Stimulated activated memory B cell treated with anti-CD40 and anti-IgM and Interleukin-4, amounts not matched to agents 10 μg/mL and 1 μg/mL and 100 μg/mL, for 72 hours (primary cell): ENCODE measurements at regions not wholly inside any gene's neighbourhood (a gene's known extent, or its start where the extent isn't known, plus 50 kb on each side); places are given as distances from the start of the nearest gene placed in this dataset.

ENCODE experiments used
- ATAC-seq: fragments of 150-1000 bp; cut with Tn5 transposase; 2 replicates; pipeline ENCODE4 v1.10.0; 2021
- H3K27ac Mint-ChIP-seq: one replicate; pipeline ENCODE4 v1.8.0; 2022; ENCODE audit warnings: mild to moderate bottlenecking, mixed read lengths
- H3K27me3 Mint-ChIP-seq: one replicate; pipeline ENCODE4 v1.8.0; 2022; ENCODE audit warnings: mixed read lengths
- H3K36me3 Mint-ChIP-seq: one replicate; pipeline ENCODE4 v1.8.0; 2022; ENCODE audit warnings: mixed read lengths
- H3K4me1 Mint-ChIP-seq: one replicate; pipeline ENCODE4 v1.8.0; 2022; ENCODE audit warnings: mixed read lengths
- H3K4me3 Mint-ChIP-seq: one replicate; pipeline ENCODE4 v1.8.0; 2022; ENCODE audit warnings: mild to moderate bottlenecking, moderate library complexity, mixed read lengths
- H3K9me3 Mint-ChIP-seq: one replicate; pipeline ENCODE4 v1.8.0; 2022; ENCODE audit warnings: mixed read lengths

- Mint-ChIP-seq H3K27me3 (no peaks in the 10 kb centered on the region), H3K36me3 (no peaks in the 10 kb centered on the region), H3K9me3 (no peaks in the 10 kb centered on the region), H3K4me3 (no peak overlapping the region), H3K4me1 (no peaks in the 10 kb centered on the region), H3K27ac (no peak overlapping the region)
- ATAC-seq = no peak
These were observed 203.6 kb upstream of the PRICKLE1 start for GRCh38 chr12:42793166-42793565.

- Mint-ChIP-seq H3K4me1 (no peaks in the 10 kb centered on the region), H3K4me3 (no peak overlapping the region), H3K27me3 (no peaks in the 10 kb centered on the region), H3K9me3 (no peaks in the 10 kb centered on the region), H3K27ac (no peak overlapping the region), H3K36me3 (no peaks in the 10 kb centered on the region)
- no peak for ATAC-seq
These were observed 202.7 kb upstream of the PRICKLE1 start for GRCh38 chr12:42792265-42792664.

GRCh38 chr12:42791399-42791798 is 201.9 kb upstream of the PRICKLE1 start:
- Mint-ChIP-seq H3K27me3 (no peaks in the 10 kb centered on the region), H3K4me1 (no peaks in the 10 kb centered on the region), H3K27ac (no peak overlapping the region), H3K36me3 (no peaks in the 10 kb centered on the region), H3K9me3 (no peaks in the 10 kb centered on the region), H3K4me3 (no peak overlapping the region)
- no peak for ATAC-seq

GRCh38 chr12:42790761-42791151 is 201.2 kb upstream of the PRICKLE1 start:
- Mint-ChIP-seq H3K36me3 (no peaks in the 10 kb centered on the region), H3K27me3 (no peaks in the 10 kb centered on the region), H3K27ac (no peak overlapping the region), H3K9me3 (no peaks in the 10 kb centered on the region), H3K4me1 (no peaks in the 10 kb centered on the region), H3K4me3 (no peak overlapping the region)
- no peak for ATAC-seq

- Mint-ChIP-seq H3K9me3 (no peaks in the 10 kb centered on the region), H3K27ac (no peak overlapping the region), H3K36me3 (no peaks in the 10 kb centered on the region), H3K4me3 (no peak overlapping the region), H3K4me1 (no peaks in the 10 kb centered on the region), H3K27me3 (no peaks in the 10 kb centered on the region)
- ATAC-seq = no peak
These were observed 200.5 kb upstream of the PRICKLE1 start for GRCh38 chr12:42789808-42790760.

GRCh38 chr12:42786400-42787148 is 197.0 kb upstream of the PRICKLE1 start:
- H3K36me3 Mint-ChIP-seq = no peaks in the 10 kb centered on the region
- H3K27me3 Mint-ChIP-seq = peaks cover 10% of the 10 kb centered on the region
- H3K4me3 Mint-ChIP-seq = no peak overlapping the region
- ATAC-seq = no peak
- no peaks in the 10 kb centered on the region for H3K4me1 Mint-ChIP-seq
- no peak overlapping the region for H3K27ac Mint-ChIP-seq
- no peaks in the 10 kb centered on the region for H3K9me3 Mint-ChIP-seq

- no peak overlapping the region for H3K27ac Mint-ChIP-seq
- no peaks in the 10 kb centered on the region for H3K4me1 Mint-ChIP-seq
- no peaks in the 10 kb centered on the region for H3K36me3 Mint-ChIP-seq
- no peak for ATAC-seq
- no peak overlapping the region for H3K4me3 Mint-ChIP-seq
- no peaks in the 10 kb centered on the region for H3K9me3 Mint-ChIP-seq
- H3K27me3 Mint-ChIP-seq = peaks cover 10% of the 10 kb centered on the region
These were observed 196.4 kb upstream of the PRICKLE1 start for GRCh38 chr12:42785944-42786343.

- Mint-ChIP-seq H3K9me3 (no peaks in the 10 kb centered on the region), H3K4me1 (no peaks in the 10 kb centered on the region), H3K27me3 (peaks cover 10% of the 10 kb centered on the region), H3K4me3 (no peak overlapping the region), H3K36me3 (no peaks in the 10 kb centered on the region), H3K27ac (no peak overlapping the region)
- no peak for ATAC-seq
These were observed 191.1 kb upstream of the PRICKLE1 start for GRCh38 chr12:42780671-42781070.

GRCh38 chr12:42779186-42779859 is 189.8 kb upstream of the PRICKLE1 start:
- no peak overlapping the region for H3K4me3 Mint-ChIP-seq

GRCh38 chr12:42776396-42776795 is 186.8 kb upstream of the PRICKLE1 start:
- Mint-ChIP-seq H3K4me1 (no peaks in the 10 kb centered on the region), H3K4me3 (no peak overlapping the region), H3K27ac (no peak overlapping the region), H3K9me3 (peaks cover 8% of the 10 kb centered on the region), H3K36me3 (no peaks in the 10 kb centered on the region), H3K27me3 (peaks cover 1% of the 10 kb centered on the region)
- ATAC-seq = no peak

More at GRCh38 chr12:42779186-42779859, 189.8 kb upstream of the PRICKLE1 start:
- Mint-ChIP-seq H3K36me3 (no peaks in the 10 kb centered on the region), H3K4me1 (no peaks in the 10 kb centered on the region), H3K27ac (no peak overlapping the region), H3K27me3 (peaks cover 10% of the 10 kb centered on the region), H3K9me3 (no peaks in the 10 kb centered on the region)
- ATAC-seq = no peak

GRCh38 chr12:42774238-42774637 is 184.7 kb upstream of the PRICKLE1 start:
- no peak overlapping the region for H3K27ac Mint-ChIP-seq
- H3K27me3 Mint-ChIP-seq = peaks cover 10% of the 10 kb centered on the region
- no peaks in the 10 kb centered on the region for H3K36me3 Mint-ChIP-seq
- ATAC-seq = no peak
- H3K4me1 Mint-ChIP-seq = no peaks in the 10 kb centered on the region
- peaks cover 8% of the 10 kb centered on the region for H3K9me3 Mint-ChIP-seq
- H3K4me3 Mint-ChIP-seq = no peak overlapping the region

- H3K27ac Mint-ChIP-seq = no peak overlapping the region
- peaks cover 8% of the 10 kb centered on the region for H3K9me3 Mint-ChIP-seq
- no peaks in the 10 kb centered on the region for H3K4me1 Mint-ChIP-seq
- H3K4me3 Mint-ChIP-seq = no peak overlapping the region
- H3K36me3 Mint-ChIP-seq = no peaks in the 10 kb centered on the region
- H3K27me3 Mint-ChIP-seq = peaks cover 10% of the 10 kb centered on the region
- ATAC-seq = no peak
These were observed 180.7 kb upstream of the PRICKLE1 start for GRCh38 chr12:42770261-42770660.

GRCh38 chr12:42769455-42769854 is 179.9 kb upstream of the PRICKLE1 start:
- Mint-ChIP-seq H3K4me3 (no peak overlapping the region), H3K27ac (no peak overlapping the region), H3K36me3 (no peaks in the 10 kb centered on the region), H3K4me1 (no peaks in the 10 kb centered on the region), H3K9me3 (peaks cover 8% of the 10 kb centered on the region), H3K27me3 (peaks cover 10% of the 10 kb centered on the region)
- ATAC-seq = no peak

- no peak for ATAC-seq
These were observed 178.5 kb upstream of the PRICKLE1 start for GRCh38 chr12:42767998-42768397.

GRCh38 chr12:42767326-42767954 is 177.9 kb upstream of the PRICKLE1 start:
- ATAC-seq = no peak
- no peak overlapping the region for H3K27ac Mint-ChIP-seq
- no peaks in the 10 kb centered on the region for H3K4me1 Mint-ChIP-seq
- no peaks in the 10 kb centered on the region for H3K36me3 Mint-ChIP-seq
- no peak overlapping the region for H3K4me3 Mint-ChIP-seq
- H3K27me3 Mint-ChIP-seq = peaks cover 10% of the 10 kb centered on the region
- H3K9me3 Mint-ChIP-seq = peaks cover 3% of the 10 kb centered on the region

More at GRCh38 chr12:42767998-42768397, 178.5 kb upstream of the PRICKLE1 start:
- Mint-ChIP-seq H3K36me3 (no peaks in the 10 kb centered on the region), H3K4me3 (no peak overlapping the region), H3K27ac (no peak overlapping the region), H3K4me1 (no peaks in the 10 kb centered on the region), H3K9me3 (peaks cover 4% of the 10 kb centered on the region), H3K27me3 (peaks cover 10% of the 10 kb centered on the region)
